K562 (cell line): ENCODE measurements at regions not wholly inside any gene's neighbourhood (a gene's known extent, or its start where the extent isn't known, plus 50 kb on each side); places are given as distances from the start of the nearest gene placed in this dataset.
A peak's percentile ranks its signal among the peaks of the same experiment; 100 is the strongest.
"Not testable (repeated sequence)": the region's sequence is repeated elsewhere in the genome, so short reads cannot be mapped to it uniquely, and the experiment has no call there.

Experiments
- ATAC-seq: fragments of 200-7000 bp; cut with Tn5 transposase; 3 replicates; pipeline ENCODE4 v1.9.1; 2020; ENCODE audit warnings: moderate library complexity
- BruUV-seq: library from RNA; stranded (reverse); fragments of 400-500 nt; replicated peaks from 2 replicates; lab custom pipeline; 2021; lab: Mats Ljungman, UMichigan
- CTCF ChIA-PET: fragments of 300-600 bp; formaldehyde crosslinking; extraction: SDS; loops from one replicate; lab custom pipeline; 2021; ENCODE audit warnings: low intra/inter-chr PET ratio; lab: Yijun Ruan, JAX
- POLR2A ChIA-PET: fragments of 300-600, 350-650 bp; sonication (Branson Sonifier 250); formaldehyde crosslinking; extraction: SDS; loops from one replicate; lab custom pipeline; 2021; ENCODE audit warnings: antibody characterized with exemption, inconsistent platforms; lab: Yijun Ruan, JAX
- DNase-seq, 4 experiments: peaks; one replicate each; pipeline versions ENCODE4 v3.0.0 to v3.0.0-alpha.2; 2011 to 2018; ENCODE audit warnings: low spot score in 3 of 4, mixed read lengths in 3 of 4; ENCODE audit errors: extremely low read depth in 1 of 4
- FAIRE-seq: peaks from 2 replicates; lab custom pipeline; 2011; peaks lifted over from hg19 to GRCh38; lab: Jason Lieb, UNC
- H2AFZ ChIP-seq: 2 replicates; pipeline ENCODE4 v1.6.0; 2011; ENCODE audit warnings: low read depth, low read length, control low read depth, inconsistent platforms
- H3K27ac ChIP-seq: fragments of 200-600 bp; 3 replicates; pipeline ENCODE4 v1.8.0; 2011; ENCODE audit warnings: low read depth, mild to moderate bottlenecking, control low read depth, inconsistent platforms, low read length, moderate library complexity, mixed read lengths; ENCODE audit errors: extremely low read depth
- H3K27me3 ChIP-seq, 2 experiments: fragments of 300-600 bp in 1 of 2; 2 replicates in 1 of 2; 3 replicates in 1 of 2; pipeline versions ENCODE4 v1.6.0 to v1.8.0; 2011; ENCODE audit warnings: inconsistent platforms in 2 of 2, low read length in 2 of 2, mild to moderate bottlenecking in 1 of 2, mixed read lengths in 1 of 2, moderate library complexity in 1 of 2; ENCODE audit not compliant: control insufficient read depth in 2 of 2, insufficient read depth in 2 of 2
- H3K36me3 ChIP-seq: fragments of 300-600 bp; 3 replicates; pipeline ENCODE4 v1.8.0; 2011; ENCODE audit warnings: mild to moderate bottlenecking, low read length, inconsistent platforms; ENCODE audit not compliant: control insufficient read depth, insufficient read depth
- H3K4me1 ChIP-seq, 2 experiments: fragments of 200-600 bp in 1 of 2; replicated peaks in 1 of 2; 2 replicates in 1 of 2; 3 replicates in 1 of 2; pipeline versions ENCODE4 v1.5.1 to v1.8.0; 2011; ENCODE audit warnings: inconsistent platforms in 2 of 2, low read length in 2 of 2, mild to moderate bottlenecking in 1 of 2, mixed read lengths in 1 of 2, moderate library complexity in 1 of 2; ENCODE audit not compliant: control insufficient read depth in 2 of 2, insufficient read depth in 2 of 2
- H3K4me2 ChIP-seq: 2 replicates; pipeline ENCODE4 v1.6.1; 2011; ENCODE audit warnings: low read length, control low read depth, inconsistent platforms, mixed read lengths; ENCODE audit not compliant: insufficient read depth
- H3K4me3 ChIP-seq: fragments of 200-600 bp; sonication (generic), shearing (Covaris generic); 2 replicates; pipeline ENCODE4 v1.5.1; 2016; ENCODE audit warnings: control low read depth, inconsistent platforms
- H3K79me2 ChIP-seq: fragments of 200-600 bp; 3 replicates; pipeline ENCODE4 v1.8.0; 2011; ENCODE audit warnings: low read length, inconsistent platforms; ENCODE audit not compliant: control insufficient read depth, insufficient read depth
- H3K9ac ChIP-seq, 2 experiments: 2 replicates each; pipeline versions ENCODE4 v1.6.0 to v1.6.1; 2011; ENCODE audit warnings: low read depth in 2 of 2, low read length in 2 of 2, control low read depth in 1 of 2, inconsistent platforms in 1 of 2, mild to moderate bottlenecking in 1 of 2, mixed read lengths in 1 of 2; ENCODE audit not compliant: insufficient read depth in 1 of 2
- H3K9me1 ChIP-seq: one replicate; pipeline ENCODE4 v1.6.0; 2011; ENCODE audit warnings: inconsistent platforms, mild to moderate bottlenecking, low read length, moderate library complexity; ENCODE audit not compliant: control insufficient read depth, insufficient read depth
- H3K9me3 ChIP-seq: replicated peaks from 2 replicates; pipeline ENCODE4 v1.5.1; 2011; ENCODE audit warnings: low read depth, low read length, inconsistent platforms; ENCODE audit not compliant: control insufficient read depth, insufficient read depth
- H4K20me1 ChIP-seq: replicated peaks from 2 replicates; pipeline ENCODE4 v1.6.1; 2011; ENCODE audit warnings: low read length, inconsistent platforms, mixed read lengths; ENCODE audit not compliant: control insufficient read depth, insufficient read depth
- KLF10 ChIP-seq: fragments of 250-450 bp; sonication (Bioruptor Pico); IDR thresholded peaks from 2 replicates; pipeline ENCODE4 v1.6.1; 2021; ENCODE audit warnings: matching md5 sums
- MAFF ChIP-seq: IDR thresholded peaks from 2 replicates; pipeline ENCODE4 v1.6.1; 2012; ENCODE audit warnings: low read length, improper control_type of control experiment
- ZNF146 ChIP-seq: IDR thresholded peaks from one replicate; pipeline ENCODE4 v1.6.1; 2018; ENCODE audit warnings: missing compliant biosample characterization; ENCODE audit not compliant: unreplicated experiment
- ZNF316 ChIP-seq: fragments of 450-650 bp; IDR thresholded peaks from 2 replicates; pipeline ENCODE4 v1.6.1; 2016
- WGBS: fragments of 100-300 bp; shearing (Covaris generic); methylation state at CpG from one replicate; pipeline ENCODE4 v1.1.6; 2016; ENCODE audit warnings: low coverage, mixed read lengths; ENCODE audit not compliant: insufficient coverage; ENCODE audit errors: missing lambda C conversion rate; 5-methylcytosine and 5-hydroxymethylcytosine counted together
- in situ Hi-C: fragments of 300-500 bp; cut with MboI; formaldehyde crosslinking; loops from 4 replicates; pipeline ENCODE4 v1.15.0; 2018; ENCODE audit warnings: inconsistent platforms, mixed read lengths
- intact Hi-C: fragments of 100-400 bp; cut with micrococcal nuclease; formaldehyde crosslinking; loops from 2 replicates; pipeline ENCODE4 v1.14.2; 2022

GRCh38 chr12:73139642-73140041 is 867.5 kb downstream of the TRHDE start:
- in situ Hi-C loops, H3K79me2 ChIP-seq, CTCF ChIA-PET, H3K4me1 ChIP-seq, FAIRE-seq, H3K27ac ChIP-seq, intact Hi-C loops, H2AFZ ChIP-seq, H4K20me1 ChIP-seq, BruUV-seq, H3K4me2 ChIP-seq, H3K9ac ChIP-seq, H3K9me3 ChIP-seq, H3K9me1 ChIP-seq, H3K36me3 ChIP-seq, POLR2A ChIA-PET, ATAC-seq, H3K4me3 ChIP-seq, DNase-seq, H3K27me3 ChIP-seq: not testable (repeated sequence)
- peak; percentile 74 for TF ChIP-seq ZNF146 (CRISPR knock-in tag)
- whole genome bisulfite sequencing: 4% methylated on average over 2 of the region's 2 CpGs

- Histone ChIP-seq H3K79me2 (no peaks in the 10 kb centered on the region), H3K27me3 (no peaks in the 10 kb centered on the region), H3K4me3 (no peak overlapping the region), H3K4me2 (no peak overlapping the region), H3K9me1 (no peaks in the 10 kb centered on the region), H4K20me1 (no peaks in the 10 kb centered on the region), H2AFZ (no peak overlapping the region), H3K27ac (no peak overlapping the region), H3K9ac (no peak overlapping the region), H3K9me3 (no peaks in the 10 kb centered on the region), H3K36me3 (no peaks in the 10 kb centered on the region), H3K4me1 (no peaks in the 10 kb centered on the region)
- intact Hi-C loops (no loop called here), in situ Hi-C loops (no loop called here)
- TF ChIP-seq KLF10 (CRISPR knock-in tag): no peak
- TF ChIP-seq MAFF: peak; percentile 3; the same call in 1 of the 2 replicates
- TF ChIP-seq ZNF316: peak; percentile 43; the same call in 1 of the 2 replicates
- no TSS peak for BruUV-seq
- ChIA-PET CTCF (no interaction called here), POLR2A (no interaction called here)
- no peak for ATAC-seq
- no peak for FAIRE-seq
- no peak for DNase-seq
These were observed 886.2 kb downstream of the TRHDE start for GRCh38 chr12:73158341-73158740.
